ENCODE measurements at regions not wholly inside any gene's neighbourhood (a gene's known extent, or its start where the extent isn't known, plus 50 kb on each side); places are given as distances from the start of the nearest gene placed in this dataset.

- TF ChIP-seq GATA2 (IDR thresholded peaks at IDR 0.05; ENCODE audit: low read depth, low read length) (no peak), GATA3 (IDR thresholded peaks at IDR 0.05; ENCODE audit: low read depth, low read length) (no peak)
Measured at GRCh38 chr4:170697045-170697444, 607.3 kb upstream of the AADAT start.

All from SH-SY5Y (cell line).